ENCODE measurements at regions not wholly inside any gene's neighbourhood (a gene's known extent, or its start where the extent isn't known, plus 50 kb on each side); places are given as distances from the start of the nearest gene placed in this dataset.

GRCh38 chr16:60905811-60906210 is 1130.4 kb downstream of the CDH8 start:
- Histone ChIP-seq H3K4me3 (ENCODE audit: insufficient read depth, low read depth, low read length) (no peak overlapping the region), H3K4me1 (ENCODE audit: control insufficient read depth, insufficient read depth, low read length) (peaks cover 5% of the 10 kb centered on the region), H3K9me3 (ENCODE audit: control insufficient read depth, low read length) (no peaks in the 10 kb centered on the region), H3K36me3 (ENCODE audit: control insufficient read depth, insufficient read depth, low read length) (no peaks in the 10 kb centered on the region), H3K27me3 (ENCODE audit: control insufficient read depth, insufficient read depth, low read length, poor library complexity, severe bottlenecking) (no peaks in the 10 kb centered on the region), H3K27ac (ENCODE audit: insufficient read depth, low read depth, low read length, poor library complexity, severe bottlenecking) (no peak overlapping the region)
- 11 to 34% methylated on average over 2 to 4 of the region's 4 CpGs for WGBS, 2 experiments

GRCh38 chr16:60902114-60902513 is 1134.1 kb downstream of the CDH8 start:
- WGBS, 2 experiments = 91 to 92% methylated on average over 3 to 4 of the region's 4 CpGs
- Histone ChIP-seq H3K27ac (ENCODE audit: insufficient read depth, low read depth, low read length, poor library complexity, severe bottlenecking) (no peak overlapping the region), H3K4me1 (ENCODE audit: control insufficient read depth, insufficient read depth, low read length) (peaks cover 5% of the 10 kb centered on the region), H3K9me3 (ENCODE audit: control insufficient read depth, low read length) (no peaks in the 10 kb centered on the region), H3K4me3 (ENCODE audit: insufficient read depth, low read depth, low read length) (no peak overlapping the region), H3K27me3 (ENCODE audit: control insufficient read depth, insufficient read depth, low read length, poor library complexity, severe bottlenecking) (no peaks in the 10 kb centered on the region), H3K36me3 (ENCODE audit: control insufficient read depth, insufficient read depth, low read length) (no peaks in the 10 kb centered on the region)

GRCh38 chr16:60882816-60883215 is 1153.4 kb downstream of the CDH8 start:
- H3K27ac ChIP-seq (ENCODE audit: insufficient read depth, low read depth, low read length, poor library complexity, severe bottlenecking) = no peak overlapping the region
- H3K36me3 ChIP-seq (ENCODE audit: control insufficient read depth, insufficient read depth, low read length) = no peaks in the 10 kb centered on the region
- H3K4me3 ChIP-seq (ENCODE audit: insufficient read depth, low read depth, low read length) = no peak overlapping the region
- 84 to 89% methylated on average over 2 of the region's 2 CpGs for WGBS, 2 experiments
- H3K27me3 ChIP-seq (ENCODE audit: control insufficient read depth, insufficient read depth, low read length, poor library complexity, severe bottlenecking) = no peaks in the 10 kb centered on the region
- H3K4me1 ChIP-seq (ENCODE audit: control insufficient read depth, insufficient read depth, low read length) = no peaks in the 10 kb centered on the region
- H3K9me3 ChIP-seq (ENCODE audit: control insufficient read depth, low read length) = no peaks in the 10 kb centered on the region

GRCh38 chr16:60852635-60853034 is 1183.6 kb downstream of the CDH8 start:
- Histone ChIP-seq H3K9me3 (ENCODE audit: control insufficient read depth, low read length) (no peaks in the 10 kb centered on the region), H3K27ac (ENCODE audit: insufficient read depth, low read depth, low read length, poor library complexity, severe bottlenecking) (no peak overlapping the region), H3K4me3 (ENCODE audit: insufficient read depth, low read depth, low read length) (no peak overlapping the region), H3K27me3 (ENCODE audit: control insufficient read depth, insufficient read depth, low read length, poor library complexity, severe bottlenecking) (no peaks in the 10 kb centered on the region), H3K36me3 (ENCODE audit: control insufficient read depth, insufficient read depth, low read length) (no peaks in the 10 kb centered on the region), H3K4me1 (ENCODE audit: control insufficient read depth, insufficient read depth, low read length) (no peaks in the 10 kb centered on the region)
- WGBS, 2 experiments = 80 to 97% methylated on average over 1 to 2 of the region's 3 CpGs

GRCh38 chr16:60821661-60822060 is 1214.6 kb downstream of the CDH8 start:
- no peaks in the 10 kb centered on the region for H3K9me3 ChIP-seq (ENCODE audit: control insufficient read depth, low read length)
- H3K27me3 ChIP-seq (ENCODE audit: control insufficient read depth, insufficient read depth, low read length, poor library complexity, severe bottlenecking) = no peaks in the 10 kb centered on the region
- no peak overlapping the region for H3K4me3 ChIP-seq (ENCODE audit: insufficient read depth, low read depth, low read length)
- no peak overlapping the region for H3K27ac ChIP-seq (ENCODE audit: insufficient read depth, low read depth, low read length, poor library complexity, severe bottlenecking)
- WGBS, 2 experiments = no CpG with 5 or more reads among the region's 2 CpGs
- H3K4me1 ChIP-seq (ENCODE audit: control insufficient read depth, insufficient read depth, low read length) = no peaks in the 10 kb centered on the region
- no peaks in the 10 kb centered on the region for H3K36me3 ChIP-seq (ENCODE audit: control insufficient read depth, insufficient read depth, low read length)

GRCh38 chr16:60820361-60820760 is 1215.9 kb downstream of the CDH8 start:
- Histone ChIP-seq H3K4me1 (ENCODE audit: control insufficient read depth, insufficient read depth, low read length) (no peaks in the 10 kb centered on the region), H3K27me3 (ENCODE audit: control insufficient read depth, insufficient read depth, low read length, poor library complexity, severe bottlenecking) (no peaks in the 10 kb centered on the region), H3K4me3 (ENCODE audit: insufficient read depth, low read depth, low read length) (no peak overlapping the region), H3K36me3 (ENCODE audit: control insufficient read depth, insufficient read depth, low read length) (no peaks in the 10 kb centered on the region), H3K27ac (ENCODE audit: insufficient read depth, low read depth, low read length, poor library complexity, severe bottlenecking) (no peak overlapping the region), H3K9me3 (ENCODE audit: control insufficient read depth, low read length) (no peaks in the 10 kb centered on the region)
- 96 to 100% methylated on average over 2 of the region's 2 CpGs for WGBS, 2 experiments

- no peaks in the 10 kb centered on the region for H3K27me3 ChIP-seq (ENCODE audit: control insufficient read depth, insufficient read depth, low read length, poor library complexity, severe bottlenecking)
- no peaks in the 10 kb centered on the region for H3K9me3 ChIP-seq (ENCODE audit: control insufficient read depth, low read length)
- H3K27ac ChIP-seq (ENCODE audit: insufficient read depth, low read depth, low read length, poor library complexity, severe bottlenecking) = no peak overlapping the region
- no peak overlapping the region for H3K4me3 ChIP-seq (ENCODE audit: insufficient read depth, low read depth, low read length)
- WGBS, 2 experiments = 100% methylated on average over 1 of the region's 1 CpG
- H3K36me3 ChIP-seq (ENCODE audit: control insufficient read depth, insufficient read depth, low read length) = no peaks in the 10 kb centered on the region
- no peaks in the 10 kb centered on the region for H3K4me1 ChIP-seq (ENCODE audit: control insufficient read depth, insufficient read depth, low read length)
Measured at GRCh38 chr16:60818465-60818864, 1217.8 kb downstream of the CDH8 start.

- no peaks in the 10 kb centered on the region for H3K27me3 ChIP-seq (ENCODE audit: control insufficient read depth, insufficient read depth, low read length, poor library complexity, severe bottlenecking)
- H3K9me3 ChIP-seq (ENCODE audit: control insufficient read depth, low read length) = no peaks in the 10 kb centered on the region
- H3K27ac ChIP-seq (ENCODE audit: insufficient read depth, low read depth, low read length, poor library complexity, severe bottlenecking) = no peak overlapping the region
- H3K4me3 ChIP-seq (ENCODE audit: insufficient read depth, low read depth, low read length) = no peak overlapping the region
- H3K36me3 ChIP-seq (ENCODE audit: control insufficient read depth, insufficient read depth, low read length) = no peaks in the 10 kb centered on the region
- 93 to 100% methylated on average over 1 of the region's 1 CpG for WGBS, 2 experiments
- no peaks in the 10 kb centered on the region for H3K4me1 ChIP-seq (ENCODE audit: control insufficient read depth, insufficient read depth, low read length)
Measured at GRCh38 chr16:60816461-60816860, 1219.8 kb downstream of the CDH8 start.

GRCh38 chr16:60815865-60816264 is 1220.4 kb downstream of the CDH8 start:
- Histone ChIP-seq H3K4me1 (ENCODE audit: control insufficient read depth, insufficient read depth, low read length) (no peaks in the 10 kb centered on the region), H3K9me3 (ENCODE audit: control insufficient read depth, low read length) (no peaks in the 10 kb centered on the region), H3K27ac (ENCODE audit: insufficient read depth, low read depth, low read length, poor library complexity, severe bottlenecking) (no peak overlapping the region), H3K27me3 (ENCODE audit: control insufficient read depth, insufficient read depth, low read length, poor library complexity, severe bottlenecking) (no peaks in the 10 kb centered on the region), H3K4me3 (ENCODE audit: insufficient read depth, low read depth, low read length) (no peak overlapping the region), H3K36me3 (ENCODE audit: control insufficient read depth, insufficient read depth, low read length) (no peaks in the 10 kb centered on the region)
- 92% methylated on average over 2 to 3 of the region's 3 CpGs for WGBS, 2 experiments

GRCh38 chr16:60815033-60815432 is 1221.2 kb downstream of the CDH8 start:
- H3K27ac ChIP-seq (ENCODE audit: insufficient read depth, low read depth, low read length, poor library complexity, severe bottlenecking) = no peak overlapping the region
- H3K36me3 ChIP-seq (ENCODE audit: control insufficient read depth, insufficient read depth, low read length) = no peaks in the 10 kb centered on the region
- no peak overlapping the region for H3K4me3 ChIP-seq (ENCODE audit: insufficient read depth, low read depth, low read length)
- no peaks in the 10 kb centered on the region for H3K9me3 ChIP-seq (ENCODE audit: control insufficient read depth, low read length)
- WGBS, 2 experiments = 89 to 100% methylated on average over 2 to 3 of the region's 3 CpGs
- H3K4me1 ChIP-seq (ENCODE audit: control insufficient read depth, insufficient read depth, low read length) = no peaks in the 10 kb centered on the region
- H3K27me3 ChIP-seq (ENCODE audit: control insufficient read depth, insufficient read depth, low read length, poor library complexity, severe bottlenecking) = no peaks in the 10 kb centered on the region

GRCh38 chr16:60811657-60812056 is 1224.6 kb downstream of the CDH8 start:
- Histone ChIP-seq H3K4me1 (ENCODE audit: control insufficient read depth, insufficient read depth, low read length) (no peaks in the 10 kb centered on the region), H3K27me3 (ENCODE audit: control insufficient read depth, insufficient read depth, low read length, poor library complexity, severe bottlenecking) (no peaks in the 10 kb centered on the region), H3K4me3 (ENCODE audit: insufficient read depth, low read depth, low read length) (no peak overlapping the region), H3K9me3 (ENCODE audit: control insufficient read depth, low read length) (no peaks in the 10 kb centered on the region), H3K27ac (ENCODE audit: insufficient read depth, low read depth, low read length, poor library complexity, severe bottlenecking) (no peak overlapping the region), H3K36me3 (ENCODE audit: control insufficient read depth, insufficient read depth, low read length) (no peaks in the 10 kb centered on the region)
